GM19452 (cell line): ENCODE measurements at regions not wholly inside any gene's neighbourhood (a gene's known extent, or its start where the extent isn't known, plus 50 kb on each side); places are given as distances from the start of the nearest gene placed in this dataset.
"Not testable (repeated sequence)": the region's sequence is repeated elsewhere in the genome, so short reads cannot be mapped to it uniquely, and the experiment has no call there.

Experiments
- ATAC-seq: cut with Tn5 transposase; IDR thresholded peaks from one replicate; pipeline ENCODE4 v1.9.1; 2021; ENCODE audit not compliant: unreplicated experiment

- ATAC-seq = no peak
Measured at GRCh38 chr11:96969251-96969650, 579.4 kb downstream of the JRKL start.

- no peak for ATAC-seq
Measured at GRCh38 chr11:96978751-96979150, 588.9 kb downstream of the JRKL start.

DNA sequence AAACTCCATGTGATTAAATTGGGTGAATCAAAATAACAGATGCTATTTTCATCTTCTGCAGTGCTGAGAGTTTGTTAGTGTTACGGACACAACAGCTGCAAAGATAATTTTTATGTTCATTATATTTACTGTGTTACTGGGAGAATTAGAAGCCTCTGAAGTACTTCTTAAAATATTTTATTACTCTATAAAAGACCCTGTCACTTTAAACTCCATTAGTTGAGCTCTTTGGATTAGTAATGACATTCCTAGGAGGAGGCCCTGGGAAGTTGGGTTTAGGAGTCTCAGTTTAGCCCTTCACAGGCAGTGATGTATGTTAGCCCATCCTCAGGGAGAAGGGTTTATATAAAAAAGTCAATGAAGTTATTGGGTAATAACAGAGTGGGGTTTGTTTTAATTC is 596.7 kb downstream of the JRKL start:
- no peak for ATAC-seq

GRCh38 chr11:96990914-96991313 is 601.1 kb downstream of the JRKL start:
- no peak for ATAC-seq

GRCh38 chr11:97000481-97000880 is 610.7 kb downstream of the JRKL start:
- no peak for ATAC-seq

DNA sequence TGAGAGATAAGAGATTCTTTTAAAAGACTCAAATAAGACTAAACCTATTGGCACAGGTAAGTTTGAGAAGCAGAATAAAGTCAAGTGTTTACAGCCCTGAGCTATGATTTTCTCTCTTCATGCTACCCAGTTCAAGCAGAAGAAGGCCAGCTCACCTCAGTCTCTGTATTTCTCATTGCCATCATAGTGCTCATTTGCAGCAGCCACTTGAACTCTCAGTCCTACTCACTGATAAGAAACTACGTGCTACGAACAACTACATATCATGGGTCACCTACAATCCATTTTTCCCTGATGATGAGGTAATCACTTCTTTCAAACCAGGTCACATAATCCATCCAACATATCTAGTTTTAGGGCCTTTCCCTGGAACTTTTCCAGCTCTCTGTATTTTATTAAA is 617.5 kb downstream of the JRKL start:
- no peak for ATAC-seq

- ATAC-seq = no peak
Measured at GRCh38 chr11:97009613-97010012, 619.8 kb downstream of the JRKL start.

DNA sequence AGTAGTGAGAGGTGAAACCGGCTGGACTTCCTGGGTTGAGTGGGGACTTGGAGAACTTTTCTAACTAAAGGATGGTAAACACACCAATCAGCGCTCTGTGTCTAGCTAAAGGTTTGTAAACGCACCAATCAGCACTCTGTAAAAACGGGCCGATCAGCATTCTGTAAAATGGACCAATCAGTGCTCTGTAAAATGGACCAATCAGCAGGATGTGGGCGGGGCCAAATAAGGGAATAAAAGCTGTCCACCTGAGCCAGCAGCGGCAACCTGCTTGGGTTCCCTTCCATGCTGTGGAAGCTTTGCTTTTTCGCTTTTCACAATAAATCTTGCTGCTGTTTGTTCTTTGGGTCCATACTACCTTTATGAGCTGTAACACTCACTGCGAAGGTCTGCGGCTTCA is 621.2 kb downstream of the JRKL start:
- not testable (repeated sequence) for ATAC-seq

GRCh38 chr11:97015327-97015726 is 625.5 kb downstream of the JRKL start:
- no peak for ATAC-seq

GRCh38 chr11:97019305-97019704 is 629.5 kb downstream of the JRKL start:
- no peak for ATAC-seq

- ATAC-seq = no peak
Measured at GRCh38 chr11:97019754-97020153, 629.9 kb downstream of the JRKL start.

- ATAC-seq = no peak
Measured at GRCh38 chr11:97022955-97023354, 633.1 kb downstream of the JRKL start.

GRCh38 chr11:97028836-97029406 is 639.1 kb downstream of the JRKL start:
- no peak for ATAC-seq

- ATAC-seq = no peak
Measured at GRCh38 chr11:97033178-97033577, 643.4 kb downstream of the JRKL start.

DNA sequence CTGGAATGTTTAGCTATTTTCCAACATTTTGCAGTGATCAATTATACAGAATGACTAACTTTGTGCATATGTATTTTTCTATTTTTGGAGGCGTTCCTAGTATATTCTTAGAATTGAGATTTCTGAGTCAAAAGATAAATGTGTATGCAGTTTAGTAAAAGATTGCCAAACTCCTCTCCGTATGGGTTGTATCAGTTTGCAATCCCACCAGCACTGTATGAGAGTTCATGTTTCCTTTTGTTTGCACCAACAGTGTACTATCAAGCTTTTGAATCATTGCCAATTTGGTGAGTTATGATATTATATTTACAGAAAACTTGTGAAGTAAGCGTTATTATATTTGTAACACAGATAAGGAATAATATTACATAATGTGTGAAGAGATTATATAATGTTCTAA is 658.7 kb downstream of the JRKL start:
- no peak for ATAC-seq

GRCh38 chr11:97060184-97060583 is 670.4 kb downstream of the JRKL start:
- no peak for ATAC-seq

- ATAC-seq = no peak
Measured at GRCh38 chr11:97069160-97069559, 679.3 kb downstream of the JRKL start.

DNA sequence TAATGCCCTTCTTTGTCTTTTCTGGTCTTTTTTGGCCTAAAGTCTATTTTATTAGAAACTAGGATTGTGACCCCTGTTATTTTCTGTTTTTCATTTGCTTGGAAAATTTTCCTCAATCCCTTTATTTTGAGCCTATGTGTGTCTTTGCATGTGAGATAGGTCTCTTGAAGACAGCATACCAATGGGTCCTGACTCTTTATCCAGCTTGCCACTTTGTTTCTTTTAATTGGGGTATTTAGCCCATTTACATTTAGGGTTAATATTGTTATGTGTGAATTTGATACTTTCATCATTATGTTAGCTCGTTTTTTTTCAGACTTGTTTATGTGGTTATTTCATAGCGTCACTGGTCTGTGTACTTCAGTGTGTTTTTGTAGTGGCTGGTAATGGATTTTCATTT is 682.6 kb downstream of the JRKL start:
- ATAC-seq = no peak

- ATAC-seq = not testable (repeated sequence)
Measured at GRCh38 chr11:97076666-97077065, 686.9 kb downstream of the JRKL start.

DNA sequence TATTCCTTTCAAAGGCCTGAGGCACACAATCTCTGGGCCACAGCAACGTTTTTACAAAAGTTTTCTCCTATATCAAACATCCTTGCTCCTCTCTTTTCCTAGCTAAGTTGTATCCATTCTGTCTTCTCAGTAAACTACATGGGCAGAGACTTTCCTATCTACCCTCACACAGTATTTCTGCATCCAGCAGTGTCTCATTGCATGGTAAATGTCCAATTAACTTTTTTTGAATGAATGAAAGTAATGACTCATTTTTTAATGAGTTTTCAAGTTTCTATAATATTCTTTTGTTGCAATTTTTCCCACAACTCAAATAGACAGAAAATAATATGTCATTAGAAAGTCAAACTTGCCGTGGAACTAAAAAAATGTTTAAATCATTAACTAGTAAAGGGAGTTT is 688.6 kb downstream of the JRKL start:
- no peak for ATAC-seq

GRCh38 chr11:97079244-97079643 is 689.4 kb downstream of the JRKL start:
- no peak for ATAC-seq

DNA sequence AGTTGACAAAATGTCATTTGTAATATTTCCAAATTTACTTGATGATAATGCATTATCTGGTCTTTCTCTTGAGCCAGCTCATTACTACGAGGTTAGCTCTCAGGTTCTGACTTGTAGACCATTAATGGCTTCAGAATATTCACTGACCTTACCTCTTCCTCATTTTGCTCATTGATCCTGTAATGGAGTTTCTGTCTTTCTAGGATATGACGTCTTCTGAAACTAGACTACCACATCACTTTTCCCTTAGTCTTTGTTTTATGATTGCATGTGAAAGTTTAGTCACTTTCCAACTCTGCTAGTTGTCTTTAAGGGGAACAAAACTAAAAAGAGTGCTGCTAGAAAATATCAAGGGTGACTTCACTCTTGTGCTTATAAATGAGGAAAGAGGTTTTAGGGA is 697.6 kb downstream of the JRKL start:
- ATAC-seq = no peak

- no peak for ATAC-seq
Measured at GRCh38 chr11:97092823-97093222, 703.0 kb downstream of the JRKL start.

GRCh38 chr11:97102180-97102579 is 712.4 kb downstream of the JRKL start:
- not testable (repeated sequence) for ATAC-seq
